ENCODE measurements at regions not wholly inside any gene's neighbourhood (a gene's known extent, or its start where the extent isn't known, plus 50 kb on each side); places are given as distances from the start of the nearest gene placed in this dataset.

DNA sequence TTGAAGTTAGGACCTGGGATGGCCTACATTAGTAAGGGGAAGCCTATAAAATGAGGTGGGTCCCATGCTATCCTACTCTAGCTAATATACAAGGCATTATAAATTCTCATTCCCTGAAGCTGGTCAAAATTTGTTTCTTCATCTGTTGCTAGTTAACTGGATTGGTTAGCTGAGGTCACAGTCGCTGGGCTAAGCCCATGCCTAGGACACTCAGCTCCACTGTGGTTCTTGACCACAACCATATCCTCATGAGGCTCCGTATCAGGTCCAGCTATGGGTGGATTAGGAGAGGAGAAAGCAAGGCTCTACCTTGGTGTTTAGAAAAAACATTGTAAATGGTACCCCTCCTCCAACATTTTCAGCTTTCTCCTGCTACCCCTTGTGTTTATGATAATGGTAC lies 52.8 kb upstream of the RAI14 start:
- no peak for DNase-seq

DNA sequence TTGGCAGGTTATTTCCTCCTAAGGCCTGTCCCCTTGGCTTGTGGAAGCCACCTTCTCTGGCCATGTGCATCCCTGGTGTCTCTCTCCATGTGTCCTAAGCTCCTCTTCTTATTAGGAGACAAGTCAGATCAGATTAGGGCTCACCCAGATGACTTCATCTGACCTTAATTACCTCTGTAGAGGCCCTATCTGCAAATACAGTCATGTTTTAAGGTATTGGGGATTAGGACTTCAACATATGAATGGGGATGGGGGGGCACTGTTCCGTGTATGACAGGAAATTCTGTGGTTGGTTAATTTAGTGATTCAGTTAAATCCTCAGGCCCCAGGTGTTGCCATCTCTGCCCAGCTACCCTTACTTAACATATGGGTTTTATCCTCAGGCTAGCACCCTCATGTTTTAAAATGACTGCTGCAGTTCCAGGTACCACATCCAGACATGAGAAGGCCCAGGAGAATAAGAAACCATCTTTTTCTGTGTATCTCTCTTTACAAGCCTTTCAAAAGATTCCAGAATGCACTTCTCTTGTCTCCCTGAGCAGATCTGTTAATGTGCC lies 51.9 kb upstream of the RAI14 start:
- DNase-seq: no peak

DNA sequence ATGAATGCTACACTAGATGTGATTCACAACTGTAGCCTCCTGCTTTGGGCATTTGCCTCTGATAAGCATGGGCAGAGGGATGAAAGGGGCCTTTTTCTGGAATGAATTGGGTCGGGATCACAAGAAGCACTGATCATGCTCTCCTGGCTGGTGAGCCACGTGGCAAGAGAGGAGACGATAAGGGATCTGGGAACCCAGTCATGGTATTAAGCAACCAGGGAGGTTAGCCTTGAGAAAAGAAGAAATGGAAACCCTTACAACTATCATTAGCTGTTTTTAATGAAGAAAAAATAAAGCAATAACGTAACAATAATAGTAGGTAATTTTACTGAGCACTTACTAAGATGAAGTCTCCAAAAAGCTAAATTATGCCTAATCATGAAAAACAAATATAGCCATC lies 50.0 kb upstream of the RAI14 start:
- no peak for DNase-seq
